OCI-LY3 (cell line): ENCODE measurements at regions not wholly inside any gene's neighbourhood (a gene's known extent, or its start where the extent isn't known, plus 50 kb on each side); places are given as distances from the start of the nearest gene placed in this dataset.

Source experiments
- H2AFZ ChIP-seq: fragments of 200-600, 300-600 bp; shearing (Covaris generic); 2 replicates; pipeline ENCODE4 v1.6.0; 2014; ENCODE audit warnings: antibody characterized with exemption, low read depth, low read length
- H3K27ac ChIP-seq: fragments of 200-600, 300-600 bp; sonication (generic); 2 replicates; pipeline ENCODE4 v1.5.1; 2014; ENCODE audit warnings: mild to moderate bottlenecking, low read length, moderate library complexity, mixed read lengths
- H3K27me3 ChIP-seq: fragments of 200-600, 300-600 bp; sonication (generic); 2 replicates; pipeline ENCODE4 v1.6.1; 2014; ENCODE audit warnings: low read depth, low read length, mixed read lengths
- H3K36me3 ChIP-seq: fragments of 200-600, 300-600 bp; sonication (generic); replicated peaks from 2 replicates; pipeline ENCODE3; 2014; ENCODE audit warnings: low read depth, low read length, mixed read lengths
- H3K4me1 ChIP-seq: fragments of 300-600, 200-600 bp; sonication (generic); 2 replicates; pipeline ENCODE4 v1.6.1; 2014; ENCODE audit warnings: low read length, mixed read lengths
- H3K4me2 ChIP-seq: fragments of 200-600, 300-600 bp; sonication (generic); 2 replicates; pipeline ENCODE4 v1.6.1; 2014; ENCODE audit warnings: low read length, mixed read lengths
- H3K4me3 ChIP-seq: fragments of 300-600, 200-600 bp; sonication (generic); 2 replicates; pipeline ENCODE4 v1.5.1; 2014; ENCODE audit warnings: antibody characterized with exemption, mild to moderate bottlenecking, low read length, moderate library complexity
- H3K79me2 ChIP-seq: fragments of 300-600, 200-600 bp; shearing (Covaris generic); 2 replicates; pipeline ENCODE4 v1.6.1; 2014; ENCODE audit warnings: mild to moderate bottlenecking, low read length, mixed read lengths
- H3K9ac ChIP-seq: fragments of 300-600, 200-600 bp; shearing (Covaris generic); 2 replicates; pipeline ENCODE4 v1.6.0; 2014; ENCODE audit warnings: mild to moderate bottlenecking, low read length, moderate library complexity
- H3K9me3 ChIP-seq: fragments of 200-600, 300-600 bp; shearing (Covaris generic); 2 replicates; pipeline ENCODE4 v1.6.1; 2014; ENCODE audit warnings: low read length, mixed read lengths; ENCODE audit not compliant: insufficient read depth
- H4K20me1 ChIP-seq: fragments of 200-600, 300-600 bp; sonication (generic); 2 replicates; pipeline ENCODE4 v1.6.1; 2016; ENCODE audit warnings: low read length, mixed read lengths; ENCODE audit not compliant: insufficient read depth
- EZH2phosphoT487 ChIP-seq: fragments of 200-600 bp; shearing (Covaris generic); IDR thresholded peaks from 2 replicates; pipeline ENCODE4 v1.6.1; 2018; ENCODE audit warnings: antibody characterized with exemption, mixed run types, low read depth
- TF ChIP-seq, protein P1 (sequence below): fragments of 200-600, 300-600 bp; sonication (generic); IDR thresholded peaks from 2 replicates; pipeline ENCODE4 v1.5.1; 2014; ENCODE audit warnings: antibody characterized with exemption, low read length, low read depth

DNA sequence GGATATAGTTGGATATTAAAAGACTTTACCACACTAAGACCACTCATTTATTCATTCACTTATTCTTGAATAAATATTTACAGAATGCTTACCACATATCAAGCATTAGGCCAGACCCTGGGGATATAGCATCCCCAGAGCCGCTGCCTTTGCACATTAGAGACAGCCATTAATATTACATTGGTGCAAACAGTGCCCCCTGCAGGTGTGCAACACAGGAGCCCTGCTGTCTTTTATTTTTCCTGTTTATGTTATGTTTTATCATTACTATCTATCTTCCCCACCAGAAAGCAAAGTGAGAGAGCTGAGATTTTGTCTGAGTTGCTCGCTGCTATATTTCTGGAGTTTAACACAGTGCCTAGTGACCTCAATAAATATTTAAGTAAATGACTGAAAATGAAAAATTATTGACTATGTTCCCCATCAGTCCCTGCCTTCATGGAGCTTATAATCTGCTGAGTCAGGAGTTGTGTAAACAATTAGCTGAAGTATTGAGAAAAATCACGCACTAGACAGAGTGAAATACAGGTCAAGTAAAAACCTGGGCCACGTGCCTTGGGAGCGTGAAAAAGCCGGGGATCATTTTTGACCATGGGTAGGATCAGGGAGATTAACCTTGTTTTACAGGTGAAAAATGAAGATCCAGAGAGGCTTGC lies 301.6 kb downstream of the PCNX1 start:
- H3K9me3 ChIP-seq = no peaks in the 10 kb centered on the region
- H3K27me3 ChIP-seq = no peaks in the 10 kb centered on the region
- H3K9ac ChIP-seq = no peak overlapping the region
- H2AFZ ChIP-seq = no peak overlapping the region
- no peaks in the 10 kb centered on the region for H3K36me3 ChIP-seq
- H4K20me1 ChIP-seq = no peaks in the 10 kb centered on the region
- H3K4me1 ChIP-seq = no peaks in the 10 kb centered on the region
- no peak overlapping the region for H3K27ac ChIP-seq
- no peak for TF ChIP-seq EZH2phosphoT487
- TF ChIP-seq, protein P1, sequence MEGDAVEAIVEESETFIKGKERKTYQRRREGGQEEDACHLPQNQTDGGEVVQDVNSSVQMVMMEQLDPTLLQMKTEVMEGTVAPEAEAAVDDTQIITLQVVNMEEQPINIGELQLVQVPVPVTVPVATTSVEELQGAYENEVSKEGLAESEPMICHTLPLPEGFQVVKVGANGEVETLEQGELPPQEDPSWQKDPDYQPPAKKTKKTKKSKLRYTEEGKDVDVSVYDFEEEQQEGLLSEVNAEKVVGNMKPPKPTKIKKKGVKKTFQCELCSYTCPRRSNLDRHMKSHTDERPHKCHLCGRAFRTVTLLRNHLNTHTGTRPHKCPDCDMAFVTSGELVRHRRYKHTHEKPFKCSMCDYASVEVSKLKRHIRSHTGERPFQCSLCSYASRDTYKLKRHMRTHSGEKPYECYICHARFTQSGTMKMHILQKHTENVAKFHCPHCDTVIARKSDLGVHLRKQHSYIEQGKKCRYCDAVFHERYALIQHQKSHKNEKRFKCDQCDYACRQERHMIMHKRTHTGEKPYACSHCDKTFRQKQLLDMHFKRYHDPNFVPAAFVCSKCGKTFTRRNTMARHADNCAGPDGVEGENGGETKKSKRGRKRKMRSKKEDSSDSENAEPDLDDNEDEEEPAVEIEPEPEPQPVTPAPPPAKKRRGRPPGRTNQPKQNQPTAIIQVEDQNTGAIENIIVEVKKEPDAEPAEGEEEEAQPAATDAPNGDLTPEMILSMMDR = peak; percentile 24
- no peak overlapping the region for H3K4me2 ChIP-seq
- no peak overlapping the region for H3K4me3 ChIP-seq
- H3K79me2 ChIP-seq = no peaks in the 10 kb centered on the region

DNA sequence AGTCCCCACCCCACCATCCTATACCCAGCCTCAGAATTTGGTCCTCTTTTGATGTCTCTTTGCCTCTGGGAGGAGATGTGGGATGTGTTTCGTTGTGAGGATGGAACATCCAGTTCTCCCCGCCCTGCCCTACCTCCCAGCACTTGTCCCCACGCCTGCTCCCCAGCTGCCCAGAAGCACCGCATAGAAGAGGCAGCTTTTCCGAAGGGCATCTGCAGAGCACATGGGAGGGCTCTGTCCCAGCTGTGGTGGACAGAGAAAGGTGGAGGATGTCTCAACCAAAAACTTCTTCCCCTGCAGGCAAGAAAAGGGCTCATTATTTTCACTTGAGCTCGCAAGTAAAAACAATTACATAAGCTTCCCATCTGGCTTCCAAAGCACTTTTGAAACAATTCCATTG lies 302.6 kb downstream of the PCNX1 start:
- TF ChIP-seq EZH2phosphoT487 = no peak
- TF ChIP-seq, protein P1 = no peak
- H3K79me2 ChIP-seq = no peaks in the 10 kb centered on the region
- H2AFZ ChIP-seq = no peak overlapping the region

DNA sequence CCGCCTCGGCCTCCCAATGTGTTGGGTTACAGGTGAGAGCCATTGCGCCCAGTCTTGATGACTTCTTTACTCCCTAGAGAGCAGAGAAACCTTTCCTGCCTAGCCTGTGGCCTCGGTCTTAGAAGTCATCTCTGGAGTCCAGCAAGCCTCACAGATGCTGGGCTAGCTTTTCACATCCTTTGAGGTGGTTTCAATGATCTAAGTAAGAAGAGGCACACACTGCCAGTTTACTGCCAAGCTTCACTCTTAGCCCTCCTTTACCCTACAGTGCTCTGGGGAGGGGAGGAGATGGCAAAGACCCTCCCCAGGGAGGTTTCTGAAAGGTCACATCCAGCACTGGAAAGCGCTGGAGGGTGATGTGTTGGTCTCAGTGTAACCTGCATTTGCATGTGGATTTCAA lies 304.8 kb downstream of the PCNX1 start:
- Histone ChIP-seq H3K4me2 (no peak overlapping the region), H3K4me3 (no peak overlapping the region), H3K9ac (no peak overlapping the region), H3K27me3 (no peaks in the 10 kb centered on the region), H2AFZ (no peak overlapping the region), H3K36me3 (no peaks in the 10 kb centered on the region), H4K20me1 (no peaks in the 10 kb centered on the region), H3K79me2 (no peaks in the 10 kb centered on the region), H3K9me3 (no peaks in the 10 kb centered on the region), H3K27ac (no peak overlapping the region), H3K4me1 (no peaks in the 10 kb centered on the region)
- TF ChIP-seq, protein P1 = no peak
- no peak for TF ChIP-seq EZH2phosphoT487

More for the DNA sequence above, 302.6 kb downstream of the PCNX1 start:
- Histone ChIP-seq H3K36me3 (no peaks in the 10 kb centered on the region), H3K9ac (no peak overlapping the region), H3K4me3 (no peak overlapping the region), H3K9me3 (no peaks in the 10 kb centered on the region), H3K4me2 (no peak overlapping the region), H3K27ac (no peak overlapping the region), H3K27me3 (no peaks in the 10 kb centered on the region), H4K20me1 (no peaks in the 10 kb centered on the region), H3K4me1 (no peaks in the 10 kb centered on the region)

DNA sequence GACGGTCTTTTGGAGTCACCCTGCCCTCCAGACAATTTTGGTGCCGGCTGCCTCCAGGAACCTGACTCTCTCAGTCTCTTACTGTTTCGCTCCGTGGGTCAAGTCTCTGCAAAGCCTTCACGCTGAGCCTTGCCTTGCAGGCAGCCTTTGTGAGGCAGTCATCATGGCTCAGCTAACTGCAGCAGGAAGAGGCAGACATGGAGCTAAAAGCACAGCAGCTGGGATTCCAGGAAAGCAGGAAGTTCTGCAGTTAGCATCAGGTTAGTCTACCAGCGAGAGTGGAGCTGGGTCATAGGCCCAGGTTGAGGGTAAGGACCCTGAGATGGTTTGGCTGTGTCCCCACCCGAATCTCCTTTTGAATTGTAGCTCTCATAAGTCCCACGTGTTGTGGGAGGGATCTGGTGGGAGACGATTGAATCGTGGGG lies 305.4 kb downstream of the PCNX1 start:
- Histone ChIP-seq H4K20me1 (no peaks in the 10 kb centered on the region), H3K4me1 (no peaks in the 10 kb centered on the region), H3K9me3 (no peaks in the 10 kb centered on the region), H3K36me3 (no peaks in the 10 kb centered on the region), H3K79me2 (no peaks in the 10 kb centered on the region), H3K27me3 (no peaks in the 10 kb centered on the region), H3K4me2 (no peak overlapping the region), H3K4me3 (no peak overlapping the region), H2AFZ (no peak overlapping the region), H3K9ac (no peak overlapping the region), H3K27ac (no peak overlapping the region)
- TF ChIP-seq EZH2phosphoT487 = no peak
- TF ChIP-seq, protein P1 = no peak
